H9 (cell line): ENCODE measurements at regions not wholly inside any gene's neighbourhood (a gene's known extent, or its start where the extent isn't known, plus 50 kb on each side); places are given as distances from the start of the nearest gene placed in this dataset.

Source experiments
- DNase-seq: peaks from one replicate; pipeline ENCODE4 v3.0.0-alpha.2; 2017
- H2AFZ ChIP-seq: one replicate; pipeline ENCODE4 v1.6.1; 2013; ENCODE audit warnings: mild to moderate bottlenecking, low read length, control low read depth, moderate library complexity
- H2AK5ac ChIP-seq: 2 replicates; pipeline ENCODE4 v1.6.1; 2013; ENCODE audit warnings: low read length, control low read depth, mixed read lengths; ENCODE audit not compliant: insufficient read length
- H2BK120ac ChIP-seq: one replicate; pipeline ENCODE4 v1.6.1; 2013; ENCODE audit warnings: low read depth, mild to moderate bottlenecking, low read length, control low read depth, inconsistent platforms; ENCODE audit not compliant: poor library complexity, severe bottlenecking
- H2BK12ac ChIP-seq: 2 replicates; pipeline ENCODE4 v1.6.1; 2013; ENCODE audit warnings: low read length, control low read depth, mixed read lengths, low read depth; ENCODE audit not compliant: insufficient read length
- H2BK15ac ChIP-seq: 2 replicates; pipeline ENCODE4 v1.6.1; 2013; ENCODE audit warnings: low read depth, low read length, control low read depth
- H2BK20ac ChIP-seq: one replicate; pipeline ENCODE4 v1.6.1; 2013; ENCODE audit warnings: low read depth, mild to moderate bottlenecking, low read length, control low read depth, inconsistent platforms; ENCODE audit not compliant: poor library complexity, severe bottlenecking
- H2BK5ac ChIP-seq: 2 replicates; pipeline ENCODE4 v1.6.1; 2013; ENCODE audit warnings: low read length, control low read depth, mixed read lengths; ENCODE audit not compliant: insufficient read length
- H3K14ac ChIP-seq: 2 replicates; pipeline ENCODE4 v1.6.1; 2013; ENCODE audit warnings: low read length, control low read depth; ENCODE audit not compliant: insufficient read depth
- H3K18ac ChIP-seq: 2 replicates; pipeline ENCODE4 v1.6.1; 2013; ENCODE audit warnings: low read depth, mild to moderate bottlenecking, mixed read lengths, low read length, control low read depth; ENCODE audit not compliant: insufficient read length
- H3K23ac ChIP-seq: 2 replicates; pipeline ENCODE4 v1.6.1; 2013; ENCODE audit warnings: low read length, control low read depth, mixed read lengths, low read depth; ENCODE audit not compliant: insufficient read length
- H3K23me2 ChIP-seq: 2 replicates; pipeline ENCODE4 v1.6.1; 2013; ENCODE audit warnings: low read depth, mild to moderate bottlenecking, mixed read lengths, low read length, control low read depth; ENCODE audit not compliant: insufficient read length, poor library complexity, severe bottlenecking
- H3K27ac ChIP-seq: 2 replicates; pipeline ENCODE4 v1.5.1; 2013; ENCODE audit warnings: low read length, control low read depth, mixed read lengths, low read depth; ENCODE audit not compliant: insufficient read length
- H3K27me3 ChIP-seq: 2 replicates; pipeline ENCODE4 v1.6.1; 2013; ENCODE audit warnings: low read length, control low read depth, inconsistent platforms; ENCODE audit not compliant: insufficient read depth
- H3K4ac ChIP-seq: 2 replicates; pipeline ENCODE4 v1.6.1; 2013; ENCODE audit warnings: low read depth, mild to moderate bottlenecking, control low read depth, inconsistent platforms, low read length, moderate library complexity
- H3K4me1 ChIP-seq: 2 replicates; pipeline ENCODE4 v1.6.1; 2013; ENCODE audit warnings: low read length, control low read depth, inconsistent platforms; ENCODE audit not compliant: insufficient read depth
- H3K4me2 ChIP-seq: 2 replicates; pipeline ENCODE4 v1.6.1; 2013; ENCODE audit warnings: low read length, control low read depth, mixed read lengths; ENCODE audit not compliant: insufficient read length, insufficient read depth
- H3K56ac ChIP-seq: 2 replicates; pipeline ENCODE4 v1.6.1; 2013; ENCODE audit warnings: low read depth, mild to moderate bottlenecking, mixed read lengths, low read length, control low read depth; ENCODE audit not compliant: insufficient read length
- H3K79me1 ChIP-seq: 2 replicates; pipeline ENCODE4 v1.6.1; 2013; ENCODE audit warnings: low read depth, mild to moderate bottlenecking, moderate library complexity, low read length, control low read depth, inconsistent platforms; ENCODE audit not compliant: insufficient read depth, poor library complexity, severe bottlenecking
- H3K79me2 ChIP-seq: 2 replicates; pipeline ENCODE4 v1.6.1; 2013; ENCODE audit warnings: low read length, control low read depth, inconsistent platforms; ENCODE audit not compliant: insufficient read depth
- H3K9ac ChIP-seq: 2 replicates; pipeline ENCODE4 v1.6.1; 2013; ENCODE audit warnings: low read length, control low read depth, mixed read lengths; ENCODE audit not compliant: insufficient read length; ENCODE audit errors: extremely low read depth
- H3K9me3 ChIP-seq: one replicate; pipeline ENCODE4 v1.6.1; 2013; ENCODE audit warnings: low read depth, low read length, inconsistent platforms; ENCODE audit not compliant: control insufficient read depth
- H3T11ph ChIP-seq: one replicate; pipeline ENCODE4 v1.6.1; 2013; ENCODE audit warnings: mild to moderate bottlenecking, low read length, control low read depth, inconsistent platforms
- H4K20me1 ChIP-seq: one replicate; pipeline ENCODE4 v1.6.1; 2013; ENCODE audit not compliant: control insufficient read depth, insufficient read length, insufficient read depth
- H4K5ac ChIP-seq: 2 replicates; pipeline ENCODE4 v1.6.1; 2013; ENCODE audit warnings: low read depth, mild to moderate bottlenecking, mixed read lengths, low read length, control low read depth; ENCODE audit not compliant: insufficient read length
- H4K8ac ChIP-seq: replicated peaks from 2 replicates; pipeline ENCODE4 v1.6.1; 2013; ENCODE audit warnings: low read length, control low read depth, mixed read lengths, low read depth; ENCODE audit not compliant: insufficient read length
- H4K91ac ChIP-seq: 2 replicates; pipeline ENCODE4 v1.6.1; 2013; ENCODE audit warnings: low read depth, mild to moderate bottlenecking, moderate library complexity, mixed read lengths, low read length, control low read depth; ENCODE audit not compliant: insufficient read length
- H3K27ac Mint-ChIP-seq, 3 experiments: 2 replicates in 2 of 3; 3 replicates in 1 of 3; pipeline ENCODE4 v1.8.0; 2020 to 2021; ENCODE audit warnings: mixed read lengths in 3 of 3, mild to moderate bottlenecking in 1 of 3, moderate library complexity in 1 of 3
- H3K27me3 Mint-ChIP-seq: 2 replicates; pipeline ENCODE4 v1.8.0; 2021; ENCODE audit warnings: low read depth, mild to moderate bottlenecking, moderate library complexity, mixed read lengths
- H3K36me3 Mint-ChIP-seq, 3 experiments: 2 replicates in 2 of 3; 3 replicates in 1 of 3; pipeline ENCODE4 v1.8.0; 2020 to 2021; ENCODE audit warnings: low read depth in 3 of 3, mixed read lengths in 3 of 3; ENCODE audit not compliant: insufficient read depth in 1 of 3
- H3K4me1 Mint-ChIP-seq, 2 experiments: 2 replicates each; pipeline ENCODE4 v1.8.0; 2020; ENCODE audit warnings: mixed read lengths in 2 of 2
- H3K4me3 Mint-ChIP-seq, 2 experiments: 2 replicates in 1 of 2; 3 replicates in 1 of 2; pipeline ENCODE4 v1.8.0; 2020 to 2021; ENCODE audit warnings: mild to moderate bottlenecking in 2 of 2, mixed read lengths in 2 of 2, moderate library complexity in 1 of 2
- H3K9me3 Mint-ChIP-seq, 2 experiments: 2 replicates in 1 of 2; 3 replicates in 1 of 2; pipeline ENCODE4 v1.8.0; 2020; ENCODE audit warnings: mild to moderate bottlenecking in 2 of 2, mixed read lengths in 2 of 2, moderate library complexity in 1 of 2
- WGBS: extraction: QIAGEN DNeasy Blood & Tissue Kit; methylation state at CpG from one replicate; pipeline ENCODE4 v1.1.7; 2013; ENCODE audit warnings: missing lambda C conversion rate, low lambda C conversion rate, mixed read lengths; ENCODE audit not compliant: insufficient read length; ENCODE audit errors: extremely low coverage; 5-methylcytosine and 5-hydroxymethylcytosine counted together
- TF ChIP-seq, protein P1 (sequence below): fragments of 200-600 bp; sonication (generic); conservative IDR thresholded peaks from 3 replicates; pipeline ENCODE4 v1.8.0; 2021; ENCODE audit warnings: antibody characterized with exemption, mild to moderate bottlenecking

DNA sequence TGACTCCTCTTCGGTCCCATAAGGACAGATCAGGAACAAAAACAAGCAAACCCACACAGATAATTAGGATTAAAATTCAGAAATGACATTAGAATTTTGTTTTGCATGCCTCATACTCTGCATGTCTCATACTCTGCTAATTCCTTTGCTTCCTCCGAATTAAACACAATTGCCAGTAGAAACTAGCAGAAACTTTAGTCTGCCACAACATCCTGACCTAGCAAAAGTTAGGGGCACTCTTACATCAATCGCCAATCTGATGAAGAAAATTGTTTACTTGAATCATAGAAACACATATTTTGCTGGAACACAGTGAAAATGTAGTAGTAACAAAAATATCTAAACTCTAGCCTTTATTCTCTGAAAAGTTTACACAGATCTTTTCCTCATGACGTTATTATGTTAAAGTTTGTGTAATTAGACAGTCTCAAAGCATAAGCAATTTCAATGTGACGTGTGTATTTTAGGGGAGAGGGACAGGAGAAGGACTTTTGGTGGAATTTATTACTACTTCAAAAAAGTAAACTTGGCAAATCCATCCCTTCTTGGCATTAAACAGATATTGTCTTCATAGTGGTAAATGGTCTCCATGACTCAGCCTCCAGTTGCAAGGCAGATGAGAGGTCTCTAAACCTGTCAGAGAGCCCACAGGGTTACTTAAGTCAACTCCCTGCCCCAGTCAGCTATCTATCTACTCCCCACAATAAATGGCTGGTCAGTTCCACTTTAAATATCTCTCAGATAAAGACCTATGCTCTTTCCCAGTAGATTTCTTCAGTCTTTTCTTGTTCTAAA lies 249.8 kb upstream of the UBASH3B start:
- Histone ChIP-seq H4K8ac (no peak overlapping the region), H3K4me2 (no peak overlapping the region), H3K9ac (no peak overlapping the region), H3K14ac (no peak overlapping the region), H4K5ac (no peak overlapping the region), H3K18ac (no peak overlapping the region), H3K4me1 (peaks cover 2% of the 10 kb centered on the region; the same call in 1 of the 2 replicates), H3K9me3 (no peaks in the 10 kb centered on the region), H2AFZ (no peak overlapping the region), H3K23ac (no peak overlapping the region), H4K91ac (no peak overlapping the region), H2BK20ac (no peak overlapping the region), H3T11ph (no peak overlapping the region), H3K4ac (no peak overlapping the region), H4K20me1 (no peaks in the 10 kb centered on the region), H3K79me1 (no peaks in the 10 kb centered on the region), H2BK120ac (no peak overlapping the region), H2AK5ac (no peak overlapping the region), H3K27me3 (no peaks in the 10 kb centered on the region), H3K56ac (no peak overlapping the region), H2BK15ac (no peak overlapping the region), H3K23me2 (no peaks in the 10 kb centered on the region), H2BK12ac (no peak overlapping the region), H3K27ac (no peak overlapping the region), H2BK5ac (no peak overlapping the region), H3K79me2 (no peaks in the 10 kb centered on the region)
- Mint-ChIP-seq H3K4me3 (no peak overlapping the region), H3K4me1 (peaks cover 4% of the 10 kb centered on the region in 2 experiments), H3K9me3 (no peaks in the 10 kb centered on the region; a peak in 1 of 5 replicates), H3K27me3 (no peaks in the 10 kb centered on the region; the same call in 1 of the 2 replicates), H3K27ac (no peak overlapping the region), H3K36me3 (no peaks in the 10 kb centered on the region)
- TF ChIP-seq, protein P1, sequence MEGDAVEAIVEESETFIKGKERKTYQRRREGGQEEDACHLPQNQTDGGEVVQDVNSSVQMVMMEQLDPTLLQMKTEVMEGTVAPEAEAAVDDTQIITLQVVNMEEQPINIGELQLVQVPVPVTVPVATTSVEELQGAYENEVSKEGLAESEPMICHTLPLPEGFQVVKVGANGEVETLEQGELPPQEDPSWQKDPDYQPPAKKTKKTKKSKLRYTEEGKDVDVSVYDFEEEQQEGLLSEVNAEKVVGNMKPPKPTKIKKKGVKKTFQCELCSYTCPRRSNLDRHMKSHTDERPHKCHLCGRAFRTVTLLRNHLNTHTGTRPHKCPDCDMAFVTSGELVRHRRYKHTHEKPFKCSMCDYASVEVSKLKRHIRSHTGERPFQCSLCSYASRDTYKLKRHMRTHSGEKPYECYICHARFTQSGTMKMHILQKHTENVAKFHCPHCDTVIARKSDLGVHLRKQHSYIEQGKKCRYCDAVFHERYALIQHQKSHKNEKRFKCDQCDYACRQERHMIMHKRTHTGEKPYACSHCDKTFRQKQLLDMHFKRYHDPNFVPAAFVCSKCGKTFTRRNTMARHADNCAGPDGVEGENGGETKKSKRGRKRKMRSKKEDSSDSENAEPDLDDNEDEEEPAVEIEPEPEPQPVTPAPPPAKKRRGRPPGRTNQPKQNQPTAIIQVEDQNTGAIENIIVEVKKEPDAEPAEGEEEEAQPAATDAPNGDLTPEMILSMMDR: no peak
- no peak for DNase-seq
- WGBS: no CpG with 5 or more reads among the region's 5 CpGs
